ENCODE measurements at regions not wholly inside any gene's neighbourhood (a gene's known extent, or its start where the extent isn't known, plus 50 kb on each side); places are given as distances from the start of the nearest gene placed in this dataset.

- Histone ChIP-seq H3K4me3 (ENCODE audit: low read length) (no peak overlapping the region), H3K9me3 (ENCODE audit: low read length) (no peaks in the 10 kb centered on the region), H3K36me3 (ENCODE audit: insufficient read depth, low read length) (no peaks in the 10 kb centered on the region), H3K27ac (ENCODE audit: low read depth, low read length) (no peak overlapping the region), H3K4me1 (ENCODE audit: insufficient read depth, low read length) (no peaks in the 10 kb centered on the region), H3K27me3 (ENCODE audit: insufficient read depth, low read length, poor library complexity, severe bottlenecking) (no peaks in the 10 kb centered on the region)
- Mint-ChIP-seq H3K36me3 (no peaks in the 10 kb centered on the region), H3K27me3 (peaks cover 18 to 39% of the 10 kb centered on the region in 2 donors), H3K4me1 (no peaks in the 10 kb centered on the region), H3K27ac (no peak overlapping the region), H3K4me3 (no peak overlapping the region), H3K9me3 (no peaks in the 10 kb centered on the region)
- POLR2A ChIA-PET: interaction anchor here (0.8 kb wide), 1 partner anchor 8 kb away, joined by 7 read pairs; no protein-coding TSS in a partner anchor
- CTCF ChIA-PET: no interaction called here
- DNase-seq: no peak
Observed at GRCh38 chr6:134706153-134706552, 243.7 kb downstream of the ALDH8A1 start.

- ChIA-PET POLR2A (no interaction called here), CTCF (no interaction called here)
- Mint-ChIP-seq H3K27ac (no peak overlapping the region), H3K9me3 (no peaks in the 10 kb centered on the region), H3K4me3 (no peak overlapping the region), H3K36me3 (peaks cover 0 to 1% (median 0%) of the 10 kb centered on the region in 3 donors), H3K4me1 (no peaks in the 10 kb centered on the region), H3K27me3 (peaks cover 13 to 44% of the 10 kb centered on the region in 2 donors)
- Histone ChIP-seq H3K4me1 (ENCODE audit: insufficient read depth, low read length) (no peaks in the 10 kb centered on the region), H3K4me3 (ENCODE audit: low read length) (no peak overlapping the region), H3K36me3 (ENCODE audit: insufficient read depth, low read length) (no peaks in the 10 kb centered on the region), H3K9me3 (ENCODE audit: low read length) (no peaks in the 10 kb centered on the region), H3K27me3 (ENCODE audit: insufficient read depth, low read length, poor library complexity, severe bottlenecking) (no peaks in the 10 kb centered on the region), H3K27ac (ENCODE audit: low read depth, low read length) (no peak overlapping the region)
- no peak for DNase-seq
Observed at GRCh38 chr6:134703206-134703605, 246.7 kb downstream of the ALDH8A1 start.

- Histone ChIP-seq H3K27me3 (ENCODE audit: insufficient read depth, low read length, poor library complexity, severe bottlenecking) (no peaks in the 10 kb centered on the region), H3K4me1 (ENCODE audit: insufficient read depth, low read length) (no peaks in the 10 kb centered on the region), H3K9me3 (ENCODE audit: low read length) (no peaks in the 10 kb centered on the region), H3K27ac (ENCODE audit: low read depth, low read length) (no peak overlapping the region), H3K36me3 (ENCODE audit: insufficient read depth, low read length) (no peaks in the 10 kb centered on the region), H3K4me3 (ENCODE audit: low read length) (no peak overlapping the region)
- peaks cover 13 to 47% of the 10 kb centered on the region in 2 donors for H3K27me3 Mint-ChIP-seq
- H3K9me3 Mint-ChIP-seq: no peaks in the 10 kb centered on the region
- DNase-seq: no peak
- no peaks in the 10 kb centered on the region for H3K4me1 Mint-ChIP-seq
- ChIA-PET POLR2A (no interaction called here), CTCF (no interaction called here)
- H3K4me3 Mint-ChIP-seq: no peak overlapping the region
- no peak overlapping the region for H3K27ac Mint-ChIP-seq
- H3K36me3 Mint-ChIP-seq: peaks cover 0 to 5% (median 0%) of the 10 kb centered on the region in 3 donors
Observed at GRCh38 chr6:134702279-134702678, 247.6 kb downstream of the ALDH8A1 start.

GRCh38 chr6:134701301-134701700 is 248.6 kb downstream of the ALDH8A1 start:
- no peaks in the 10 kb centered on the region for H3K4me1 ChIP-seq (ENCODE audit: insufficient read depth, low read length)
- H3K27ac ChIP-seq (ENCODE audit: low read depth, low read length): no peak overlapping the region
- H3K27me3 ChIP-seq (ENCODE audit: insufficient read depth, low read length, poor library complexity, severe bottlenecking): no peaks in the 10 kb centered on the region
- H3K36me3 ChIP-seq (ENCODE audit: insufficient read depth, low read length): no peaks in the 10 kb centered on the region
- ChIA-PET POLR2A (no interaction called here), CTCF (no interaction called here)
- Mint-ChIP-seq H3K9me3 (no peaks in the 10 kb centered on the region), H3K4me1 (no peaks in the 10 kb centered on the region), H3K4me3 (no peak overlapping the region), H3K27me3 (peaks cover 10 to 44% of the 10 kb centered on the region in 2 donors), H3K27ac (no peak overlapping the region), H3K36me3 (peaks cover 0 to 5% (median 0%) of the 10 kb centered on the region in 3 donors)
- no peak for DNase-seq
- H3K4me3 ChIP-seq (ENCODE audit: low read length): no peak overlapping the region
- no peaks in the 10 kb centered on the region for H3K9me3 ChIP-seq (ENCODE audit: low read length)

- Histone ChIP-seq H3K27ac (ENCODE audit: low read depth, low read length) (no peak overlapping the region), H3K4me1 (ENCODE audit: insufficient read depth, low read length) (no peaks in the 10 kb centered on the region), H3K9me3 (ENCODE audit: low read length) (no peaks in the 10 kb centered on the region), H3K27me3 (ENCODE audit: insufficient read depth, low read length, poor library complexity, severe bottlenecking) (no peaks in the 10 kb centered on the region), H3K4me3 (ENCODE audit: low read length) (no peak overlapping the region), H3K36me3 (ENCODE audit: insufficient read depth, low read length) (no peaks in the 10 kb centered on the region)
- H3K36me3 Mint-ChIP-seq: peaks cover 0 to 5% (median 0%) of the 10 kb centered on the region in 3 donors
- H3K4me1 Mint-ChIP-seq: no peaks in the 10 kb centered on the region
- no peak for DNase-seq
- ChIA-PET POLR2A (interaction anchor here (0.9 kb wide), 1 partner anchor 8 kb away, joined by 7 read pairs; no protein-coding TSS in a partner anchor), CTCF (no interaction called here)
- H3K9me3 Mint-ChIP-seq: no peaks in the 10 kb centered on the region
- no peak overlapping the region for H3K27ac Mint-ChIP-seq
- peaks cover 6 to 36% of the 10 kb centered on the region in 2 donors for H3K27me3 Mint-ChIP-seq
- H3K4me3 Mint-ChIP-seq: no peak overlapping the region
Observed at GRCh38 chr6:134698228-134698627, 251.7 kb downstream of the ALDH8A1 start.

- ChIA-PET POLR2A (no interaction called here), CTCF (interaction anchor here (0.6 kb wide), 1 partner anchor 20 kb away, joined by 3 read pairs; no protein-coding TSS in a partner anchor)
- DNase-seq: no peak
- Histone ChIP-seq H3K27ac (ENCODE audit: low read depth, low read length) (no peak overlapping the region), H3K4me3 (ENCODE audit: low read length) (no peak overlapping the region), H3K27me3 (ENCODE audit: insufficient read depth, low read length, poor library complexity, severe bottlenecking) (no peaks in the 10 kb centered on the region), H3K4me1 (ENCODE audit: insufficient read depth, low read length) (no peaks in the 10 kb centered on the region), H3K36me3 (ENCODE audit: insufficient read depth, low read length) (no peaks in the 10 kb centered on the region), H3K9me3 (ENCODE audit: low read length) (no peaks in the 10 kb centered on the region)
- Mint-ChIP-seq H3K4me3 (no peak overlapping the region), H3K4me1 (peaks cover 0 to 4% (median 0%) of the 10 kb centered on the region in 3 donors), H3K27me3 (peaks cover 8 to 43% of the 10 kb centered on the region in 2 donors), H3K27ac (no peak overlapping the region), H3K9me3 (no peaks in the 10 kb centered on the region), H3K36me3 (no peaks in the 10 kb centered on the region)
Observed at GRCh38 chr6:134692008-134692407, 257.9 kb downstream of the ALDH8A1 start.

GRCh38 chr6:134691180-134691579 is 258.7 kb downstream of the ALDH8A1 start:
- DNase-seq: no peak
- Mint-ChIP-seq H3K27ac (no peak overlapping the region), H3K9me3 (no peaks in the 10 kb centered on the region), H3K36me3 (no peaks in the 10 kb centered on the region), H3K4me1 (peaks cover 0 to 4% (median 0%) of the 10 kb centered on the region in 3 donors), H3K27me3 (peaks cover 8 to 44% of the 10 kb centered on the region in 2 donors), H3K4me3 (no peak overlapping the region)
- no peaks in the 10 kb centered on the region for H3K9me3 ChIP-seq (ENCODE audit: low read length)
- no peak overlapping the region for H3K4me3 ChIP-seq (ENCODE audit: low read length)
- POLR2A ChIA-PET: no interaction called here
- no peaks in the 10 kb centered on the region for H3K27me3 ChIP-seq (ENCODE audit: insufficient read depth, low read length, poor library complexity, severe bottlenecking)
- H3K4me1 ChIP-seq (ENCODE audit: insufficient read depth, low read length): no peaks in the 10 kb centered on the region
- CTCF ChIA-PET: no interaction called here
- no peak overlapping the region for H3K27ac ChIP-seq (ENCODE audit: low read depth, low read length)
- H3K36me3 ChIP-seq (ENCODE audit: insufficient read depth, low read length): no peaks in the 10 kb centered on the region

- Mint-ChIP-seq H3K27me3 (peaks cover 7 to 44% of the 10 kb centered on the region in 2 donors), H3K9me3 (no peaks in the 10 kb centered on the region), H3K4me1 (peaks cover 0 to 4% (median 0%) of the 10 kb centered on the region in 3 donors), H3K36me3 (no peaks in the 10 kb centered on the region), H3K4me3 (no peak overlapping the region), H3K27ac (no peak overlapping the region)
- H3K36me3 ChIP-seq (ENCODE audit: insufficient read depth, low read length): no peaks in the 10 kb centered on the region
- POLR2A ChIA-PET: no interaction called here
- H3K27ac ChIP-seq (ENCODE audit: low read depth, low read length): no peak overlapping the region
- no peak overlapping the region for H3K4me3 ChIP-seq (ENCODE audit: low read length)
- DNase-seq: no peak
- no peaks in the 10 kb centered on the region for H3K9me3 ChIP-seq (ENCODE audit: low read length)
- CTCF ChIA-PET: no interaction called here
- no peaks in the 10 kb centered on the region for H3K4me1 ChIP-seq (ENCODE audit: insufficient read depth, low read length)
- no peaks in the 10 kb centered on the region for H3K27me3 ChIP-seq (ENCODE audit: insufficient read depth, low read length, poor library complexity, severe bottlenecking)
Observed at GRCh38 chr6:134690048-134690447, 259.9 kb downstream of the ALDH8A1 start.

GRCh38 chr6:134689641-134690040 is 260.3 kb downstream of the ALDH8A1 start:
- Mint-ChIP-seq H3K9me3 (no peaks in the 10 kb centered on the region), H3K4me3 (no peak overlapping the region), H3K4me1 (peaks cover 0 to 4% (median 0%) of the 10 kb centered on the region in 3 donors), H3K27ac (no peak overlapping the region), H3K36me3 (no peaks in the 10 kb centered on the region), H3K27me3 (peaks cover 5 to 44% of the 10 kb centered on the region in 2 donors)
- H3K27ac ChIP-seq (ENCODE audit: low read depth, low read length): no peak overlapping the region
- no peak overlapping the region for H3K4me3 ChIP-seq (ENCODE audit: low read length)
- ChIA-PET CTCF (no interaction called here), POLR2A (no interaction called here)
- no peak for DNase-seq
- no peaks in the 10 kb centered on the region for H3K4me1 ChIP-seq (ENCODE audit: insufficient read depth, low read length)
- H3K27me3 ChIP-seq (ENCODE audit: insufficient read depth, low read length, poor library complexity, severe bottlenecking): no peaks in the 10 kb centered on the region
- no peaks in the 10 kb centered on the region for H3K9me3 ChIP-seq (ENCODE audit: low read length)
- H3K36me3 ChIP-seq (ENCODE audit: insufficient read depth, low read length): no peaks in the 10 kb centered on the region
